HEK293 (cell line): ENCODE measurements at regions not wholly inside any gene's neighbourhood (a gene's known extent, or its start where the extent isn't known, plus 50 kb on each side); places are given as distances from the start of the nearest gene placed in this dataset.

Source experiments
- CTCF ChIA-PET: fragments of 350-600 bp; formaldehyde crosslinking; extraction: SDS; loops from one replicate; lab custom pipeline; 2021; ENCODE audit warnings: antibody characterized with exemption; lab: Yijun Ruan, JAX
- POLR2A ChIA-PET: fragments of 300-600 bp; formaldehyde crosslinking; extraction: SDS; loops from one replicate; lab custom pipeline; 2020; ENCODE audit warnings: antibody characterized with exemption, inconsistent platforms; lab: Yijun Ruan, JAX
- H3K27ac ChIP-seq: fragments of 200-500 bp; sonication (Bioruptor generic); 2 replicates; pipeline ENCODE4 v1.5.1; 2014; ENCODE audit warnings: low read depth, low read length, control low read depth, inconsistent platforms; ENCODE audit errors: extremely low read depth
- H3K36me3 ChIP-seq, 2 experiments: fragments of 200-500 bp in 1 of 2; sonication (Bioruptor generic) in 1 of 2; 1 replicate in 1 of 2; 2 replicates in 1 of 2; pipeline ENCODE4 v1.5.1; 2014 to 2017; ENCODE audit warnings: inconsistent platforms in 2 of 2, low read length in 2 of 2; ENCODE audit not compliant: control insufficient read depth in 2 of 2, insufficient read depth in 1 of 2
- H3K4me1 ChIP-seq: fragments of 200-500 bp; sonication (Bioruptor generic); 2 replicates; pipeline ENCODE4 v1.5.1; 2014; ENCODE audit warnings: mild to moderate bottlenecking, low read length, inconsistent platforms; ENCODE audit not compliant: control insufficient read depth, insufficient read depth
- H3K4me3 ChIP-seq: 2 replicates; pipeline ENCODE4 v1.5.1; 2011; ENCODE audit warnings: low read depth, mild to moderate bottlenecking, control low read depth, low read length, moderate library complexity
- H3K9me3 ChIP-seq: fragments of 200-500 bp; sonication (Bioruptor generic); 2 replicates; pipeline ENCODE4 v1.5.1; 2014; ENCODE audit warnings: low read depth, low read length, inconsistent platforms; ENCODE audit not compliant: control insufficient read depth, insufficient read depth
- BCL6B ChIP-seq: fragments of 450-650 bp; formaldehyde crosslinking; IDR thresholded peaks from 2 replicates; pipeline ENCODE4 v1.5.1; 2017; ENCODE audit warnings: missing biosample characterization, missing genetic modification characterization
- GLI2 ChIP-seq: fragments of 450-650 bp; formaldehyde crosslinking; IDR thresholded peaks from 2 replicates; pipeline ENCODE4; 2017; ENCODE audit warnings: missing biosample characterization, missing genetic modification characterization, low read depth, borderline replicate concordance
- GLIS1 ChIP-seq: fragments of 450-650 bp; formaldehyde crosslinking; IDR thresholded peaks from 2 replicates; pipeline ENCODE4 v1.5.1; 2016; ENCODE audit warnings: missing biosample characterization, missing genetic modification characterization
- HOXA7 ChIP-seq: sonication (generic); formaldehyde crosslinking; IDR thresholded peaks from 2 replicates; pipeline ENCODE4 v1.8.1; 2022; ENCODE audit warnings: missing genetic modification reagents, borderline replicate concordance
- MZF1 ChIP-seq: fragments of 450-650 bp; formaldehyde crosslinking; IDR thresholded peaks from 2 replicates; pipeline ENCODE4 v1.5.1; 2017; ENCODE audit warnings: missing biosample characterization, missing genetic modification characterization, borderline replicate concordance
- PRDM1 ChIP-seq: fragments of 450-650 bp; formaldehyde crosslinking; IDR thresholded peaks from 2 replicates; pipeline ENCODE4; 2016; ENCODE audit warnings: missing biosample characterization, missing genetic modification characterization
- SCRT2 ChIP-seq: fragments of 450-650 bp; formaldehyde crosslinking; IDR thresholded peaks from 2 replicates; pipeline ENCODE4 v1.5.1; 2016; ENCODE audit warnings: missing biosample characterization, missing genetic modification characterization
- SP7 ChIP-seq: fragments of 450-650 bp; formaldehyde crosslinking; IDR thresholded peaks from 2 replicates; pipeline ENCODE4 v1.5.1; 2016; ENCODE audit warnings: missing biosample characterization, missing genetic modification characterization
- TSHZ1 ChIP-seq: fragments of 450-650 bp; formaldehyde crosslinking; IDR thresholded peaks from 2 replicates; pipeline ENCODE4 v1.5.1; 2016; ENCODE audit warnings: missing biosample characterization, missing genetic modification characterization, borderline replicate concordance
- YY2 ChIP-seq: fragments of 450-650 bp; formaldehyde crosslinking; IDR thresholded peaks from 2 replicates; pipeline ENCODE4 v1.5.1; 2016; ENCODE audit warnings: missing biosample characterization, missing genetic modification characterization
- ZBTB17 ChIP-seq: fragments of 450-650 bp; formaldehyde crosslinking; IDR thresholded peaks from 2 replicates; pipeline ENCODE4 v1.5.1; 2016; ENCODE audit warnings: missing biosample characterization, missing genetic modification characterization
- ZBTB8A ChIP-seq: fragments of 450-650 bp; formaldehyde crosslinking; IDR thresholded peaks from 2 replicates; pipeline ENCODE4 v1.5.1; 2016; ENCODE audit warnings: missing biosample characterization, missing genetic modification characterization
- ZFP41 ChIP-seq: fragments of 450-650 bp; formaldehyde crosslinking; IDR thresholded peaks from 2 replicates; pipeline ENCODE4 v1.5.1; 2016; ENCODE audit warnings: missing biosample characterization, missing genetic modification characterization, borderline replicate concordance
- ZNF184 ChIP-seq: fragments of 450-650 bp; IDR thresholded peaks from 2 replicates; pipeline ENCODE4 v1.5.1; 2018; ENCODE audit warnings: missing biosample characterization, mild to moderate bottlenecking, missing genetic modification characterization
- ZNF292 ChIP-seq: fragments of 450-650 bp; formaldehyde crosslinking; IDR thresholded peaks from 2 replicates; pipeline ENCODE4 v1.5.1; 2016; ENCODE audit warnings: low read depth, missing biosample characterization, missing genetic modification characterization, borderline replicate concordance
- ZNF362 ChIP-seq: fragments of 450-650 bp; formaldehyde crosslinking; IDR thresholded peaks from 2 replicates; pipeline ENCODE4 v1.5.1; 2016; ENCODE audit warnings: missing biosample characterization, missing genetic modification characterization
- ZNF366 ChIP-seq: fragments of 450-650 bp; formaldehyde crosslinking; conservative IDR thresholded peaks from 2 replicates; pipeline ENCODE4 v1.5.1; 2016; ENCODE audit warnings: missing biosample characterization, missing genetic modification characterization
- ZNF404 ChIP-seq: fragments of 450-650 bp; formaldehyde crosslinking; IDR thresholded peaks from 2 replicates; pipeline ENCODE4 v1.5.1; 2017; ENCODE audit warnings: missing biosample characterization, missing genetic modification characterization
- ZNF473 ChIP-seq: fragments of 450-650 bp; formaldehyde crosslinking; IDR thresholded peaks from 2 replicates; pipeline ENCODE4 v1.5.1; 2017; ENCODE audit warnings: missing biosample characterization, missing genetic modification characterization
- ZNF548 ChIP-seq: fragments of 450-650 bp; formaldehyde crosslinking; IDR thresholded peaks from 2 replicates; pipeline ENCODE4 v1.5.1; 2016; ENCODE audit warnings: missing biosample characterization, missing genetic modification characterization
- ZNF596 ChIP-seq: fragments of 450-650 bp; IDR thresholded peaks from 2 replicates; pipeline ENCODE4 v1.5.0; 2018; ENCODE audit warnings: missing biosample characterization, mild to moderate bottlenecking, missing genetic modification characterization, moderate library complexity
- ZNF621 ChIP-seq: fragments of 450-650 bp; formaldehyde crosslinking; IDR thresholded peaks from 2 replicates; pipeline ENCODE4 v1.5.1; 2017; ENCODE audit warnings: missing biosample characterization, missing genetic modification characterization
- ZNF623 ChIP-seq: fragments of 450-650 bp; formaldehyde crosslinking; IDR thresholded peaks from 2 replicates; pipeline ENCODE4 v1.5.1; 2016; ENCODE audit warnings: missing biosample characterization, missing genetic modification characterization
- ZNF624 ChIP-seq: fragments of 450-650 bp; formaldehyde crosslinking; IDR thresholded peaks from 2 replicates; pipeline ENCODE4 v1.5.1; 2017; ENCODE audit warnings: missing biosample characterization, missing genetic modification characterization
- ZNF692 ChIP-seq: fragments of 450-650 bp; formaldehyde crosslinking; IDR thresholded peaks from 2 replicates; pipeline ENCODE4 v1.5.1; 2016; ENCODE audit warnings: missing biosample characterization, missing genetic modification characterization
- ZNF76 ChIP-seq: fragments of 450-650 bp; formaldehyde crosslinking; IDR thresholded peaks from 2 replicates; pipeline ENCODE4; 2016; ENCODE audit warnings: low read depth, missing biosample characterization, missing genetic modification characterization, borderline replicate concordance
- ZNF785 ChIP-seq: fragments of 450-650 bp; formaldehyde crosslinking; IDR thresholded peaks from 2 replicates; pipeline ENCODE4 v1.5.1; 2016; ENCODE audit warnings: missing biosample characterization, missing genetic modification characterization

- ChIA-PET POLR2A (no interaction called here), CTCF (interaction anchor here (0.9 kb wide), 1 partner anchor 225 kb away, joined by 4 read pairs; no protein-coding TSS in a partner anchor)
- Histone ChIP-seq H3K36me3 (no peaks in the 10 kb centered on the region), H3K4me3 (no peak overlapping the region), H3K4me1 (no peaks in the 10 kb centered on the region), H3K27ac (no peak overlapping the region), H3K9me3 (no peaks in the 10 kb centered on the region)
- TF ChIP-seq ZNF362 (tag by site-specific recombination) (no peak), ZBTB8A (no peak), YY2 (tag by site-specific recombination) (no peak), ZBTB17 (tag by site-specific recombination) (no peak), GLI2 (tag by site-specific recombination) (no peak), ZNF596 (tag by site-specific recombination) (no peak), ZNF366 (tag by site-specific recombination) (no peak), ZNF548 (tag by site-specific recombination) (no peak), ZNF624 (tag by site-specific recombination) (no peak), SP7 (tag by site-specific recombination) (no peak), PRDM1 (tag by site-specific recombination) (no peak)
Measured at GRCh38 chr16:76946879-76947278, 244.1 kb upstream of the MON1B start.

- Histone ChIP-seq H3K4me3 (no peak overlapping the region), H3K9me3 (no peaks in the 10 kb centered on the region), H3K4me1 (no peaks in the 10 kb centered on the region), H3K36me3 (no peaks in the 10 kb centered on the region), H3K27ac (no peak overlapping the region)
- POLR2A ChIA-PET: no interaction called here
- CTCF ChIA-PET: interaction anchor here (0.7 kb wide), 1 partner anchor 1161 kb away, joined by 4 read pairs; no protein-coding TSS in a partner anchor
- TF ChIP-seq ZFP41 (tag by site-specific recombination) (no peak), ZNF366 (tag by site-specific recombination) (no peak), ZNF184 (tag by site-specific recombination) (no peak), ZNF596 (tag by site-specific recombination) (no peak), ZNF623 (tag by site-specific recombination) (no peak), ZNF76 (no peak), ZNF785 (tag by site-specific recombination) (no peak)
Measured at GRCh38 chr16:76947749-76948148, 243.2 kb upstream of the MON1B start.

- no peak overlapping the region for H3K27ac ChIP-seq
- no peaks in the 10 kb centered on the region for H3K9me3 ChIP-seq
- no peaks in the 10 kb centered on the region for H3K4me1 ChIP-seq
- ChIA-PET CTCF (no interaction called here), POLR2A (no interaction called here)
- no peaks in the 10 kb centered on the region for H3K36me3 ChIP-seq
- no peak overlapping the region for H3K4me3 ChIP-seq
- no peak for TF ChIP-seq ZNF623 (tag by site-specific recombination)
- no peak for TF ChIP-seq SCRT2 (tag by site-specific recombination)
- no peak for TF ChIP-seq ZNF621 (tag by site-specific recombination)
- TF ChIP-seq ZNF473: no peak
- TF ChIP-seq HOXA7 (CRISPR knock-in tag): no peak
- no peak for TF ChIP-seq BCL6B
- TF ChIP-seq ZNF292 (tag by site-specific recombination): no peak
- no peak for TF ChIP-seq GLIS1 (tag by site-specific recombination)
- TF ChIP-seq ZNF404 (tag by site-specific recombination): no peak
- no peak for TF ChIP-seq MZF1 (tag by site-specific recombination)
- TF ChIP-seq ZNF692: no peak
- no peak for TF ChIP-seq YY2 (tag by site-specific recombination)
- TF ChIP-seq TSHZ1: no peak
Measured at GRCh38 chr16:76955629-76956028, 235.4 kb upstream of the MON1B start.
